ENCODE measurements at regions not wholly inside any gene's neighbourhood (a gene's known extent, or its start where the extent isn't known, plus 50 kb on each side); places are given as distances from the start of the nearest gene placed in this dataset.

DNA sequence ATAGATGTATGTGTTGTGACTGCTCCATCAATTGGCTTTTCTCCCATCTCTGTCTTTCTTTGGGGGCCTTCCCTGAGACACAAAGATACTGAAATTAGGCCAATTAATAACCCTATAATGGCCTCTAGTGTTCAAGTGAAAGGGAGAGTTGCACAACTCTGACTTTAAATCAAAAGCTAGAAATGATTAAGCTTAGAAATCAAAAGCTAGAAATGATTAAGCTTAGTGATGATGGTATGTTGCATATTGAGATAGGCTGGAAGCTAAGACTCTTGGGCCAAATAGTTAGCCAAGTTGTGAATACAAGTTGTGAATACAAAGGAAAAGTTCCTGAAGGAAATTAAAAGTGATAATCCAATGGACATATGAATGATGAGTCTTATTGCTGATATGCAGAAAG lies 452.9 kb upstream of the AGA start:
- TF ChIP-seq, protein P1, sequence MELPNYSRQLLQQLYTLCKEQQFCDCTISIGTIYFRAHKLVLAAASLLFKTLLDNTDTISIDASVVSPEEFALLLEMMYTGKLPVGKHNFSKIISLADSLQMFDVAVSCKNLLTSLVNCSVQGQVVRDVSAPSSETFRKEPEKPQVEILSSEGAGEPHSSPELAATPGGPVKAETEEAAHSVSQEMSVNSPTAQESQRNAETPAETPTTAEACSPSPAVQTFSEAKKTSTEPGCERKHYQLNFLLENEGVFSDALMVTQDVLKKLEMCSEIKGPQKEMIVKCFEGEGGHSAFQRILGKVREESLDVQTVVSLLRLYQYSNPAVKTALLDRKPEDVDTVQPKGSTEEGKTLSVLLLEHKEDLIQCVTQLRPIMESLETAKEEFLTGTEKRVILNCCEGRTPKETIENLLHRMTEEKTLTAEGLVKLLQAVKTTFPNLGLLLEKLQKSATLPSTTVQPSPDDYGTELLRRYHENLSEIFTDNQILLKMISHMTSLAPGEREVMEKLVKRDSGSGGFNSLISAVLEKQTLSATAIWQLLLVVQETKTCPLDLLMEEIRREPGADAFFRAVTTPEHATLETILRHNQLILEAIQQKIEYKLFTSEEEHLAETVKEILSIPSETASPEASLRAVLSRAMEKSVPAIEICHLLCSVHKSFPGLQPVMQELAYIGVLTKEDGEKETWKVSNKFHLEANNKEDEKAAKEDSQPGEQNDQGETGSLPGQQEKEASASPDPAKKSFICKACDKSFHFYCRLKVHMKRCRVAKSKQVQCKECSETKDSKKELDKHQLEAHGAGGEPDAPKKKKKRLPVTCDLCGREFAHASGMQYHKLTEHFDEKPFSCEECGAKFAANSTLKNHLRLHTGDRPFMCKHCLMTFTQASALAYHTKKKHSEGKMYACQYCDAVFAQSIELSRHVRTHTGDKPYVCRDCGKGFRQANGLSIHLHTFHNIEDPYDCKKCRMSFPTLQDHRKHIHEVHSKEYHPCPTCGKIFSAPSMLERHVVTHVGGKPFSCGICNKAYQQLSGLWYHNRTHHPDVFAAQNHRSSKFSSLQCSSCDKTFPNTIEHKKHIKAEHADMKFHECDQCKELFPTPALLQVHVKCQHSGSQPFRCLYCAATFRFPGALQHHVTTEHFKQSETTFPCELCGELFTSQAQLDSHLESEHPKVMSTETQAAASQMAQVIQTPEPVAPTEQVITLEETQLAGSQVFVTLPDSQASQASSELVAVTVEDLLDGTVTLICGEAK (IDR thresholded peaks at IDR 0.05; ENCODE audit: borderline replicate concordance) = no peak
- TF ChIP-seq CHD2 (IDR thresholded peaks at IDR 0.05; ENCODE audit: borderline replicate concordance, low read depth, low read length) (no peak), CEBPB (IDR thresholded peaks at IDR 0.05; ENCODE audit: borderline replicate concordance in 1 of 2, low read depth in 2 of 2, low read length in 2 of 2) (no peak), CHD4 (IDR thresholded peaks at IDR 0.05) (no peak), GABPA (IDR thresholded peaks at IDR 0.05; ENCODE audit: low read depth) (no peak), HDAC2 (IDR thresholded peaks at IDR 0.05) (no peak), NR2C1 (IDR thresholded peaks at IDR 0.05) (no peak)
- TF ChIP-seq, protein P2, sequence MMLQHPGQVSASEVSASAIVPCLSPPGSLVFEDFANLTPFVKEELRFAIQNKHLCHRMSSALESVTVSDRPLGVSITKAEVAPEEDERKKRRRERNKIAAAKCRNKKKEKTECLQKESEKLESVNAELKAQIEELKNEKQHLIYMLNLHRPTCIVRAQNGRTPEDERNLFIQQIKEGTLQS (IDR thresholded peaks at IDR 0.05; ENCODE audit: borderline replicate concordance, extremely low read depth, low read depth, low read length) = no peak
- TF ChIP-seq, protein P3, sequence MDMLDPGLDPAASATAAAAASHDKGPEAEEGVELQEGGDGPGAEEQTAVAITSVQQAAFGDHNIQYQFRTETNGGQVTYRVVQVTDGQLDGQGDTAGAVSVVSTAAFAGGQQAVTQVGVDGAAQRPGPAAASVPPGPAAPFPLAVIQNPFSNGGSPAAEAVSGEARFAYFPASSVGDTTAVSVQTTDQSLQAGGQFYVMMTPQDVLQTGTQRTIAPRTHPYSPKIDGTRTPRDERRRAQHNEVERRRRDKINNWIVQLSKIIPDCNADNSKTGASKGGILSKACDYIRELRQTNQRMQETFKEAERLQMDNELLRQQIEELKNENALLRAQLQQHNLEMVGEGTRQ (IDR thresholded peaks at IDR 0.05; ENCODE audit: borderline replicate concordance, low read depth, low read length) = no peak
- TF ChIP-seq, protein P4, sequence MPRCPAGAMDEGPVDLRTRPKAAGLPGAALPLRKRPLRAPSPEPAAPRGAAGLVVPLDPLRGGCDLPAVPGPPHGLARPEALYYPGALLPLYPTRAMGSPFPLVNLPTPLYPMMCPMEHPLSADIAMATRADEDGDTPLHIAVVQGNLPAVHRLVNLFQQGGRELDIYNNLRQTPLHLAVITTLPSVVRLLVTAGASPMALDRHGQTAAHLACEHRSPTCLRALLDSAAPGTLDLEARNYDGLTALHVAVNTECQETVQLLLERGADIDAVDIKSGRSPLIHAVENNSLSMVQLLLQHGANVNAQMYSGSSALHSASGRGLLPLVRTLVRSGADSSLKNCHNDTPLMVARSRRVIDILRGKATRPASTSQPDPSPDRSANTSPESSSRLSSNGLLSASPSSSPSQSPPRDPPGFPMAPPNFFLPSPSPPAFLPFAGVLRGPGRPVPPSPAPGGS (IDR thresholded peaks at IDR 0.05; ENCODE audit: borderline replicate concordance, insufficient read depth, low read depth, low read length, poor library complexity, severe bottlenecking) = no peak
- TF ChIP-seq, protein P5, sequence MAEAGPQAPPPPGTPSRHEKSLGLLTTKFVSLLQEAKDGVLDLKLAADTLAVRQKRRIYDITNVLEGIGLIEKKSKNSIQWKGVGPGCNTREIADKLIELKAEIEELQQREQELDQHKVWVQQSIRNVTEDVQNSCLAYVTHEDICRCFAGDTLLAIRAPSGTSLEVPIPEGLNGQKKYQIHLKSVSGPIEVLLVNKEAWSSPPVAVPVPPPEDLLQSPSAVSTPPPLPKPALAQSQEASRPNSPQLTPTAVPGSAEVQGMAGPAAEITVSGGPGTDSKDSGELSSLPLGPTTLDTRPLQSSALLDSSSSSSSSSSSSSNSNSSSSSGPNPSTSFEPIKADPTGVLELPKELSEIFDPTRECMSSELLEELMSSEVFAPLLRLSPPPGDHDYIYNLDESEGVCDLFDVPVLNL (IDR thresholded peaks at IDR 0.05; ENCODE audit: low read depth, low read length) = no peak
- no peak for DNase-seq (ENCODE audit: low read depth, low spot score)
- ChIA-PET POLR2A (no interaction called here), CTCF (no interaction called here), SMC1A (ENCODE audit: uncharacterized antibody, unreplicated experiment) (no interaction called here), RAD21 (ENCODE audit: unreplicated experiment) (no interaction called here)
- ATAC-seq = no peak
- H3K4me1 ChIP-seq (ENCODE audit: control insufficient read depth, insufficient read depth, low read length) = no peaks in the 10 kb centered on the region
- H3K9ac ChIP-seq (ENCODE audit: control insufficient read depth, insufficient read depth, low read length) = no peak overlapping the region
- no peaks in the 10 kb centered on the region for H3K9me3 ChIP-seq (replicated peaks; ENCODE audit: control insufficient read depth, insufficient read depth, low read length)
- no TSS peak for BruUV-seq (replicated peaks)
- no peaks in the 10 kb centered on the region for H4K20me1 ChIP-seq (ENCODE audit: control insufficient read depth, insufficient read depth)
- no peak overlapping the region for H2AFZ ChIP-seq (ENCODE audit: control insufficient read depth, low read depth, low read length)
- no peak for FAIRE-seq
- no peaks in the 10 kb centered on the region for H3K27me3 ChIP-seq (replicated peaks in 1 of 2; ENCODE audit: control insufficient read depth in 2 of 2, insufficient read depth in 2 of 2, low read length in 1 of 2)
- no peaks in the 10 kb centered on the region for H3K79me2 ChIP-seq (ENCODE audit: control insufficient read depth, insufficient read depth, low read length)
- no peaks in the 10 kb centered on the region for H3K36me3 ChIP-seq (ENCODE audit: control insufficient read depth in 2 of 2, insufficient read depth in 2 of 2, low read length in 1 of 2)
- no peak overlapping the region for H3K4me2 ChIP-seq (ENCODE audit: control insufficient read depth, insufficient read depth)
- in situ Hi-C loops (cut with MboI) = no loop called here
- H3K4me3 ChIP-seq = no peak overlapping the region
- intact Hi-C loops (cut with micrococcal nuclease; ENCODE audit: unreplicated experiment) = no loop called here
- H3K27ac ChIP-seq (ENCODE audit: control insufficient read depth, insufficient read depth) = no peak overlapping the region

Measured in GM12878 (cell line).